Bronchial epithelial cell (primary cell): ENCODE measurements at regions not wholly inside any gene's neighbourhood (a gene's known extent, or its start where the extent isn't known, plus 50 kb on each side); places are given as distances from the start of the nearest gene placed in this dataset.

Experiments
- DNase-seq: peaks from one replicate; pipeline ENCODE4 v3.0.0-alpha.2; 2010; ENCODE audit warnings: low read depth
- FAIRE-seq: peaks from 2 replicates; lab custom pipeline; 2011; peaks lifted over from hg19 to GRCh38; lab: Jason Lieb, UNC
- H3K27me3 ChIP-seq: 2 replicates; pipeline ENCODE4 v1.5.1; 2011; ENCODE audit warnings: low read length; ENCODE audit not compliant: control insufficient read depth, insufficient read depth
- H3K36me3 ChIP-seq: 2 replicates; pipeline ENCODE4 v1.5.1; 2011; ENCODE audit warnings: low read length; ENCODE audit not compliant: control insufficient read depth, insufficient read depth
- H3K4me3 ChIP-seq: 2 replicates; pipeline ENCODE4 v1.5.1; 2011; ENCODE audit warnings: mild to moderate bottlenecking, low read depth, low read length, control low read depth
- TF ChIP-seq, protein P1 (sequence below): IDR thresholded peaks from 2 replicates; pipeline ENCODE4 v1.5.1; 2011; ENCODE audit warnings: mild to moderate bottlenecking, moderate library complexity, low read length, control low read depth, inconsistent platforms; ENCODE audit not compliant: insufficient read depth, severe bottlenecking

DNA sequence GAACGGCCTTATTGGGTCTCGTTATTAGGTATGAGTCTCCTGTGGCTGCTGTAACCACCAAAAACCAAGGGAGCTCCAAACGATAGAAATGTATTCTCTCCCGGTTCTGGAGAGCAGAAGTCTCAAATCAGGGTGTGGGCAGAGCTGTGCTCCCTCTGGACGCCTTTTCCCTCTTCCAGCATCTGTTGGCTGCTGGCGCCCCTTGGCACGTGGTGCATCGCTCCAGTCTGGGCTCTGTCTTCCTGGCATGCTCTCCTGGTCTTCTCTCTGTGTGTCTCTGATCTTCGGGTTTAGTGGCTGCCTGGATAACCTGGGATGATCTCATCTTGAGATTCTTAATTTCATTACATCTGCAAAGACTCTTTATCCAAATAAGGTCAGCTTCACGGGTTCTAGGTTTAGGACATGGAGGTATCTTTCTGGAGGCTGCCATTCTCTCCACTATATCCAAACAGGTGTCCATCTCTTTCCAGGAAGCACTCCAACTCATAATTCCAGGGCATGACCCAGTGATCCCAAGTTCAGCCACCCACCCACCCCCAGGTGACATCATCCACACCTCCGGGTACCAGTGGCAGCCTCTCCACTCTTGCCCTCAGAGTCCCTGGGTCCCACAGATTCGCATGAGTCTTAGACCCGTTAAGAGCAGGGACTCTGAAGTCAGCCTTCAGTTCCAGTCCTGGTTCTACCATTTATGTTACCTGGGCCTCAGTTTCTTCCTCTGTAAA is 145.5 kb upstream of the FOXF1 start:
- H3K27me3 ChIP-seq, result no peaks in the 10 kb centered on the region
- DNase-seq (no peak), FAIRE-seq (no peak)
- TF ChIP-seq, protein P1, sequence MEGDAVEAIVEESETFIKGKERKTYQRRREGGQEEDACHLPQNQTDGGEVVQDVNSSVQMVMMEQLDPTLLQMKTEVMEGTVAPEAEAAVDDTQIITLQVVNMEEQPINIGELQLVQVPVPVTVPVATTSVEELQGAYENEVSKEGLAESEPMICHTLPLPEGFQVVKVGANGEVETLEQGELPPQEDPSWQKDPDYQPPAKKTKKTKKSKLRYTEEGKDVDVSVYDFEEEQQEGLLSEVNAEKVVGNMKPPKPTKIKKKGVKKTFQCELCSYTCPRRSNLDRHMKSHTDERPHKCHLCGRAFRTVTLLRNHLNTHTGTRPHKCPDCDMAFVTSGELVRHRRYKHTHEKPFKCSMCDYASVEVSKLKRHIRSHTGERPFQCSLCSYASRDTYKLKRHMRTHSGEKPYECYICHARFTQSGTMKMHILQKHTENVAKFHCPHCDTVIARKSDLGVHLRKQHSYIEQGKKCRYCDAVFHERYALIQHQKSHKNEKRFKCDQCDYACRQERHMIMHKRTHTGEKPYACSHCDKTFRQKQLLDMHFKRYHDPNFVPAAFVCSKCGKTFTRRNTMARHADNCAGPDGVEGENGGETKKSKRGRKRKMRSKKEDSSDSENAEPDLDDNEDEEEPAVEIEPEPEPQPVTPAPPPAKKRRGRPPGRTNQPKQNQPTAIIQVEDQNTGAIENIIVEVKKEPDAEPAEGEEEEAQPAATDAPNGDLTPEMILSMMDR, result no peak
- no peak overlapping the region for H3K4me3 ChIP-seq
- H3K36me3 ChIP-seq, result no peaks in the 10 kb centered on the region

DNA sequence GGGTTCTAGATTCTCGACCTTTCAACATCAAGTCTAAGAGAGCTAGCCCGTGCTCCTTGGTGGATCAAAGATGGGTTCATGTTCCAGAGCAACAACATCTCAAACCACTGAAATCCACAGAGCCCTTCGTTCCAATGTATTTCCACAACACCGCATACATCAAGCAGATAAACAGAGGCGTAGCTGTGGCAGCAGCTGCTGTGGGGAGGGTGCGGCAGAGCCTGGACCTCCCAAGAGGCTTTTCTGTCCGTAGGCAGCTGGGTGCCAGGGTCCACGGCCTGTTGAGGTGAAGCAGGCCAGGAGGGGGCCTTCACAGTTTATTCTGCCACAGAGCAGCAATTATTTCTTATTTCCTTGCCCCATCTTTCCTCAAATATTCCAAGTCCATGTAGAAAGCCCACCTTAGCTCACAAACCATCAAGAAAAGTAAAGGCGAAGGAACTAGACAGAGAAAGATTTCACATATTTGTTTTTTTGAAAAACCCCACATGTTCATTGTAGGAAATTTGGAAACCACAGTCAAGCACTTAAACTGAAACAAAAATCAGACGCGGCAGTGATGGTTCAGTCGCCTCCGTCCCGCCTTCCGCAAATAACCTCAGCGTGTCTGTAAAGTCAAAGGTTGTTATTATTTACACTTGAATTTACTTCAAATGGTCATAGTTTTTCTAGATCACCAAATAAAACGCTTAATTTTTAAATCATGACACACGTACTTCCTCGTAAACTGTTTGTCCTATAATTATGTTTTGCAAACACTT is 144.6 kb upstream of the FOXF1 start:
- TF ChIP-seq, protein P1, result no peak
- Histone ChIP-seq H3K36me3 (no peaks in the 10 kb centered on the region), H3K27me3 (no peaks in the 10 kb centered on the region), H3K4me3 (no peak overlapping the region)
- DNase-seq (no peak), FAIRE-seq (no peak)

DNA sequence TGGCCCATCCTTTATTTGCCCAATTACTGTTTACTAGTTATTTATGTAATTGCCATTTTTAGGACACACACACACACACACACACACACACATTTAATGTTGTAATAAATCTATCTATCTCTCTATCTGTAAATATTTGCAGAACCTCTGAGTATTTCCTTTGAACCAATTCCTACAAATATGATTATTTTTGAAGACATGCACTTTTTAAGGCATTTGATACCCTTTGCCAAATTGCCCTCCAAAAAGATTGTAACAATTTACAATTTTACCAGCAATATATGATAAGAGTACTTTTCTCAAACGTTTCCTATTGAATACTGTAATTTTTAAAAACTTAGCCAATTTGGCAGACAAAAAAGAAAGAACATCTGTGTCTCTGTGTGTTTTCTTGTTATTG is 143.8 kb upstream of the FOXF1 start:
- no peaks in the 10 kb centered on the region for H3K27me3 ChIP-seq
- no peak overlapping the region for H3K4me3 ChIP-seq

DNA sequence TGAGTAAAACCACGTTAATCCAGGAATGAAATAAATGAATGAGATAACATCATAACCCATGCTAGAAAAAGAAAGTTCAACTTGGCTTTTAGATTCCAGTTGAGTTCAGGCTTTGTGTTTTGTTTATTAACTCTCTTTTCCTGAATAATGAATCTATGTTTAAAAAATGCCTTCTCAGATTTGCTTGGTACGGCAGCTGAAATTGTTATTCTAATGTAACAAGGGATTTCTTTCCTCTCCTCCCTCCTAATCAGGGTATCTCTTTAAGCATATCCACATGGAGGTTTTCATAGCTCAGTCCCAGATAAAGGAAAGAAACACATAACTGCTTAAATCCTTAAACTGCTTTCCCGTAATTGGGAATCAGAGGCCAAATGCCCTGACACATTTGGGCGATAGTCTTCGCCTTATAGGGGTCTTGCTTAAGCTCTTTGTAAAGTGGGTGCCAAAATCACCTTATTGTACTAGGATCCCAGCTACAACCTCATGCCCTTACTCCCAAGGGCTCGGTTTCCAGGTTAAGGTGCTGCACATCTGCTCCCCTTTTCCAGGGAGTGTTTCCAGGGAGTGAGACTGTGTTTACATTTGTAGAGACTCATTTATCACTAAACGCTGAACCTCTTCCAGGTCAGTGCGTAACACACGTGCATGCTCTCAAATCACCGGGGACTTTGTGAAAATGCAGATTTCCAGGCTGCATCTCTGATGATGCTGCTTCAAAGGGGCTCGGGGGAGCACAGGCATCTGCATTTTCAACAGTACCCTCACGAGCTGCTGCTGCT is 142.8 kb upstream of the FOXF1 start:
- no peaks in the 10 kb centered on the region for H3K27me3 ChIP-seq
- H3K4me3 ChIP-seq, result no peak overlapping the region
- no peaks in the 10 kb centered on the region for H3K36me3 ChIP-seq
- DNase-seq, result no peak
- FAIRE-seq, result no peak
- TF ChIP-seq, protein P1, result no peak

More for the DNA sequence above, 143.8 kb upstream of the FOXF1 start:
- no peaks in the 10 kb centered on the region for H3K36me3 ChIP-seq
- TF ChIP-seq, protein P1, result no peak
- FAIRE-seq (no peak), DNase-seq (no peak)

DNA sequence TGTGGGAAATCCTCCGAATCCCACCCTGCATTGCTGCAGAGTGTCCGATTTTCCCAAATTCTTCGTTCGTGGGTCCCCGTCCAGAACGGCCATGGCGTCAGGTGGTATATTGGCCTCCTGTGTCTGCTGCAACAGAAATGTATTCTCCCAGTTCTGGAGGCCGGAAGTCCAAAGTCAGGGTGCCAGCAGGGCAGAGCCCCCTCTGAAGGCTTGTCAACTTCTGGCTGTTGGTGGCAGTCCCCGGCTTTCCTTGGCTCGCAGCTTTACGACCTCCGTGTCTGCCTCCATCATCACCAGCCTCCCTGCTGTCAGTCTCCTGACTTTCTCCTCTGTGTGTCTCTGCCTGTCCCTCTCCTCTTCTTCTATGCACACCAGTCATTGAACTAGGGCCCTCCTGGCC is 142.1 kb upstream of the FOXF1 start:
- Histone ChIP-seq H3K27me3 (no peaks in the 10 kb centered on the region), H3K36me3 (no peaks in the 10 kb centered on the region), H3K4me3 (no peak overlapping the region)
- FAIRE-seq, result no peak
- TF ChIP-seq, protein P1, result no peak
- no peak for DNase-seq
